SK-N-MC (cell line): ENCODE measurements at regions not wholly inside any gene's neighbourhood (a gene's known extent, or its start where the extent isn't known, plus 50 kb on each side); places are given as distances from the start of the nearest gene placed in this dataset.

Experiments used
- DNase-seq: peaks from one replicate; pipeline ENCODE4 v3.0.0-alpha.2; 2011; ENCODE audit warnings: low read depth, low spot score
- H3K27ac ChIP-seq: fragments of 200-600 bp; sonication (generic); 2 replicates; pipeline ENCODE4 v1.5.1; 2016; ENCODE audit warnings: mixed run types
- H3K36me3 ChIP-seq: fragments of 200-600 bp; sonication (generic); 2 replicates; pipeline ENCODE4 v1.6.1; 2017; ENCODE audit warnings: antibody characterized with exemption, low read length, mixed read lengths; ENCODE audit not compliant: insufficient read depth
- H3K4me3 ChIP-seq: fragments of 200-600 bp; sonication (generic); 2 replicates; pipeline ENCODE4 v1.5.1; 2016
- H3K9ac ChIP-seq: fragments of 200-600 bp; sonication (generic); 2 replicates; pipeline ENCODE4 v1.8.0; 2017; ENCODE audit warnings: mixed run types, mixed read lengths; ENCODE audit not compliant: insufficient read length
- H3K9me3 ChIP-seq: fragments of 200-600 bp; sonication (generic); 2 replicates; pipeline ENCODE4 v1.6.1; 2017; ENCODE audit warnings: low read depth, mild to moderate bottlenecking, antibody characterized with exemption, low read length, moderate library complexity, mixed read lengths
- EZH2 ChIP-seq: fragments of 200-600 bp; sonication (generic); IDR thresholded peaks from one replicate; pipeline ENCODE4 v1.6.1; 2017; ENCODE audit warnings: antibody characterized with exemption
- FOXP2 ChIP-seq: optimal IDR thresholded peaks from 2 replicates; pipeline ENCODE3; 2011; ENCODE audit warnings: mild to moderate bottlenecking, moderate library complexity; ENCODE audit not compliant: insufficient read depth; ENCODE audit errors: extremely low read length, control extremely low read depth
- POLR2AphosphoS5 ChIP-seq: IDR thresholded peaks from 2 replicates; pipeline ENCODE4 v1.6.1; 2012; ENCODE audit warnings: mild to moderate bottlenecking, low read depth, low read length, borderline replicate concordance

DNA sequence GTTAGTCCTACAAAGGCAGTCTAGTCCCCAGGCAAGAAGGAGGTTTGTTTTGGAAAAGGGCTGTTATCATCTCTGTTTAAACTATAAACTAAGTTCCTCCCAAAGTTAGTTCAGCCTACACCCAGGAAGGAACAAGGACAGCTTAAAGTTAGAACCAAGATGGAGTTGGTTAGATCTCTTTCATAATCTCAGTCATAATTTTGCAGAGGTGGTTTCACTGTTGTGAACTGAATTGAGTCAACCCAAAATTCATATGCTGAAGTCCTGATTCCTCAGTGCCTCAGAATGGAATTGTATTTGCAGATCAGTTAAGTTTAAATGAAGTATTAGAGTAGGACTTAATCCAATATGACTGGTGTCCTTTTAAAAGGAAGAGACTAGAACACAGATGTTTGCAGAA is 101.0 kb upstream of the C3orf80 start:
- DNase-seq: no peak
- no peak for TF ChIP-seq POLR2AphosphoS5
- no peak for TF ChIP-seq FOXP2
- TF ChIP-seq EZH2: no peak
- Histone ChIP-seq H3K9ac (no peak overlapping the region), H3K4me3 (no peak overlapping the region), H3K36me3 (no peaks in the 10 kb centered on the region), H3K9me3 (no peaks in the 10 kb centered on the region), H3K27ac (no peak overlapping the region)

DNA sequence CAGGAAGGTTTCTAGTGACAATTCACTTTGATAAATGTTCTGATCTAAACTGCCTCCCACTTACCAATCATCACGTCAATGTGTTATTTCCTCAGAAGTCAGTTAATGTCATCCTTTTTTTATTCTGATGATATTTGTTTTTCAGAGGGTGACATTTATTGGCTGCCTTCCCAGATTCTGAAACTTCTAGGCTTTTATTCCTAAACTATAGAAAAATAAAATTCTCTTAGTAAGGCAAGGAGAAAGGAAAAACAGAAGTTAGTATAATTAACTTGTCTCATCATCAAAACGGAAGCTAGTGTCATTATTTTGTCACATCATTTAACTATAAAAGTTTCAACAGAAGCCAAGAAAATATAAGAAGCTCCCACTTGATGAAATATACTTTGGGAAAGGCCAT is 100.0 kb upstream of the C3orf80 start:
- DNase-seq: no peak
- Histone ChIP-seq H3K4me3 (no peak overlapping the region), H3K9me3 (no peaks in the 10 kb centered on the region), H3K9ac (no peak overlapping the region), H3K27ac (no peak overlapping the region), H3K36me3 (no peaks in the 10 kb centered on the region)
- no peak for TF ChIP-seq EZH2
- no peak for TF ChIP-seq FOXP2
- no peak for TF ChIP-seq POLR2AphosphoS5

DNA sequence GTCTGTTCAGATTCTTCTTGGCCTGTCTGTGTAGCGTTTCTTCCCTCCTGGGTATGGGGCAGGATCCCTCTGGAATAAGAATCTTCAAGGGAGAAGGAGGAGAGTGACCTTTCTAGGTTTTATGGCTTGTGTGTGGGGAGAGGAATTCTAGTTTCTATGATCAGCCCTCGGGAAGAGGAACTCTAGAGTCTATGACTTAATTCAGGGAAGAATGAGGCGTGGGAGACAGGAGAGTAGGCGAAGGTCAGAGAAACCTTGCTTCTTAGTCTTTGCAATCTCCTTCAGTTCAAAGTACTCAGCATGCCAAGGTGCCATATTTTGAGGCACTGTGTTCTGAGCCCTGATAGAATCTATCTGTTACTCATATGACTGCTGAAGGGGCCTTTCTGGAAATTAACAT is 99.2 kb upstream of the C3orf80 start:
- TF ChIP-seq EZH2 (no peak), POLR2AphosphoS5 (no peak), FOXP2 (no peak)
- Histone ChIP-seq H3K9ac (no peak overlapping the region), H3K9me3 (no peaks in the 10 kb centered on the region), H3K27ac (no peak overlapping the region), H3K36me3 (no peaks in the 10 kb centered on the region), H3K4me3 (no peak overlapping the region)
- DNase-seq: no peak

DNA sequence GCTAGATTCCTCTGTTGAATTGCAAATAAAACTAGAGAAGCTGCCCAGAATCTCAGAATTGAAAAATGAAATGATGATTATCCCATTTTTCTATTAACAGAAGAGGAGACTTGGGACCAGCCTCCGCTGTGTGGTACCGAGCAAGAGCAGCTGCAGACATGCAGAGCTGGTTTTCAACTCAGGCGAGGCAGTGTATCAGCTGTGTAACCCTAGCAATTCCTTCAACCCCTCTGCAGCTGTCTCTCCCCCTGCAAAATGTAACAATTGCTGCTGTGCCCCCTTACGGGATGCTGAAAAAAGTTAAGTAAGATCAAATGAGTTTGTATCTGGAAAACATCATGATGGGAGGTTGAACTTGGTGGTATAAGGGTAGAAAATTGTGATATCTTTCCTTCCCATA is 98.5 kb upstream of the C3orf80 start:
- DNase-seq: no peak
- H3K27ac ChIP-seq: no peak overlapping the region
- no peaks in the 10 kb centered on the region for H3K9me3 ChIP-seq
- no peak for TF ChIP-seq POLR2AphosphoS5
- TF ChIP-seq FOXP2: no peak
- TF ChIP-seq EZH2: no peak
- no peak overlapping the region for H3K9ac ChIP-seq
- no peaks in the 10 kb centered on the region for H3K36me3 ChIP-seq
- H3K4me3 ChIP-seq: no peak overlapping the region

DNA sequence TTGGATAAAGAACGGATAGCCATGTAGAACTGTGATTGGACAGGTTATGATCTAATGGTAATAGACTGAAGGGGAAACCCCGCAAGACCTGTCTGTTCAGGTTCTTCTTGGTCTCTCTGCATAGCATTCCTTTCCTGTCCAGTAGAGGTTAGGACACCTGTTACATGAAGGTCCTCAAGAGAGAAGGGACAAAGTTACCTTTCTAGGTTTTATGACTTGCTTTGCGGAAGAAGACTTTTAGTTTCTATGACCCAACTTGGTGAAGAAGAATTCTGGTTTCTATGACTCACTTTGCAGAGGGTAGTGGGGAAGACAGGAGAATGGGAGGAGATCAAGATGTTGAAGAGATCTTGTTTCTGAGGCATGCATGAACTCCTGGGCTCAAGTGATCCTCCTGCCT is 97.9 kb upstream of the C3orf80 start:
- no peaks in the 10 kb centered on the region for H3K9me3 ChIP-seq
- TF ChIP-seq EZH2: no peak
- no peak for TF ChIP-seq FOXP2
- no peak for TF ChIP-seq POLR2AphosphoS5
- no peak for DNase-seq
- no peaks in the 10 kb centered on the region for H3K36me3 ChIP-seq
- no peak overlapping the region for H3K9ac ChIP-seq
- no peak overlapping the region for H3K4me3 ChIP-seq
- no peak overlapping the region for H3K27ac ChIP-seq

DNA sequence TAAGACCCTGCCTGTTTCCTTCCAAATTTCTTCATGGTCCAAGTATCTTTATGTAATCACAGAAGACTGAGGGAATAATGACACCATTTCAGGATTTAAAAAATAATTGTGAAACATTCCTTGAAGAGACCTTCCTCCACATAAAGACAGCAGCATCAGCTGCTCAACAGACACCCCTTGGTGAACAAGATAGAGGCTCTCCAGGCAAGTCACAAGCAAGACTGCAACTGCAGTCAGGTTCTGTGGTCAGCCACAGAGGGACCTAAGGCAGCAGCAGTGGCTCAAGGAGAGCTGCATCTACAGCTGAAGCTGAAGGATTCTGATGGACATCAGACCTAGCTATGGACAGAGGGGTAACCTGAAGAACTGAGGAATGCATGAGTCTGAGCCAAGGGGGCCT is 97.2 kb upstream of the C3orf80 start:
- H3K27ac ChIP-seq: no peak overlapping the region
- no peak overlapping the region for H3K9ac ChIP-seq
- no peaks in the 10 kb centered on the region for H3K36me3 ChIP-seq
- no peaks in the 10 kb centered on the region for H3K9me3 ChIP-seq
- TF ChIP-seq POLR2AphosphoS5 (no peak), EZH2 (no peak), FOXP2 (no peak)
- H3K4me3 ChIP-seq: no peak overlapping the region
- no peak for DNase-seq

DNA sequence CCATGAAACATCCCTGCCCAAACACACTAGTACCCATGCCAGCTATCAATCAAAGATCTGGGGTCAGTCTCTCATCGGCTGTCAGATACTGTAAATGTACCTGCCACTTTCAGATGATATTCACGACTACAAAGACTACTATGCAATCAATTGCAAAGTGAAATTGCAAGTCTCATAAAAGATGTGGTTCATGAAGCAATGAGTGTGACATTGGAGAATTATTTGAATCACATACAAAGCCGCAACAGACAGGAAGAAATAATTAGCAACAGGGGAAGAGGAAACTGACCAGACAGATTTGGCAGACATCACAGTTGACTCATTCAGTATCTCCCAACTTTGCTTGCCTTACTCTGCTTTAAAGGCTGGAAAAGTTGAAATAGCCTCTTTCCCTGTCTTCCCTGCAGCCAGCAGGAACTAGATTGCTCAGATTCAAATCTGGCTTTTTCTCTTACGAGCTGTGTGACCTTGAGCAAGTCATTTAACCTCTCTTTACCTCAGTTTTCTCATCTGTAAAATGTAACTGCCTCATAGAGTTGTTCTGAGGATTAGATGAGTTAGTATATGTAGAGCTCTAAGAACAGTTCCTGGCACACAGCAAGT is 95.7 kb upstream of the C3orf80 start:
- Histone ChIP-seq H3K36me3 (no peaks in the 10 kb centered on the region), H3K4me3 (no peak overlapping the region), H3K9me3 (no peaks in the 10 kb centered on the region), H3K27ac (no peak overlapping the region), H3K9ac (no peak overlapping the region)
- no peak for TF ChIP-seq EZH2
- TF ChIP-seq FOXP2: no peak
- no peak for TF ChIP-seq POLR2AphosphoS5
- no peak for DNase-seq

DNA sequence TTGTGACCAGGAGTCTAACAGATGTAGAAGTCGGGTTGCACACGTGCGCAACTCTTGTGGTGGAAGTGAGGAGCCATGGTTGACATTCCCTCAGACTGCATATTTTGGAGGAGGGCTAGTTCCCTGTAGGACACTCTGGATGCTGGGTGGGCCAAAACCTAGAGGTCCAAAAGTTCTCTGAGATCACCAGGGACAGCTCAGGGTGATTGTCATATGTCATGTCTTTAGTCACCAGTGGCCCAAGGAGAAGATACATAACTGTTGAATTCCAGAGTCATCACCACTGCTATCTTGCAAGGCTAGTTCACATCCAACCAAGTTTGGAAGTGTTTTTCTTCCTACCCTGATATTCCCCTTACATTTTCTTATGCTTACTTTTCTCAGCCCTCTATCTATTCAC is 95.2 kb upstream of the C3orf80 start:
- H3K27ac ChIP-seq: no peak overlapping the region
- no peak for DNase-seq

DNA sequence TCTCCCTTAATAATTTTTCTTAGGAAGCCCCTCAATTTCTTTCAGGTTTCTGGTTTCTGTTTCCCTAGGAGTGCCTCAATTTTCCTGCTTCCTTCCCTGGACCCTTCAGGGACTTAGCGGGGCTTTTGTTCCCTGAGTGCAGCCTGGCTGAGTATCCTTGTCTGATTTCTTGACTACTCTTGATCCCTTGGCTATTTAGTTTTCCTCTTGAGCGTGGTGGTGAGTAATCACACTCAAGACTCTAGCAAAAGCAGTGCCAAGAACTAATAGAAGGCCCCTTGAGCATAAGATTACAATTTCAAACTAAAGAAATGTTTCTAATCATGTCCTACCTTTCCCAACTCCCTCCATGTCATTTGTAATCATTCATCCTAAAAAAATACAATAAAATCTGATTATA is 94.3 kb upstream of the C3orf80 start:
- Histone ChIP-seq H3K4me3 (no peak overlapping the region), H3K9ac (no peak overlapping the region), H3K36me3 (no peaks in the 10 kb centered on the region), H3K27ac (no peak overlapping the region), H3K9me3 (no peaks in the 10 kb centered on the region)
- DNase-seq: no peak
- TF ChIP-seq FOXP2 (no peak), POLR2AphosphoS5 (no peak), EZH2 (no peak)

More for the DNA sequence above, 95.2 kb upstream of the C3orf80 start:
- Histone ChIP-seq H3K9me3 (no peaks in the 10 kb centered on the region), H3K36me3 (no peaks in the 10 kb centered on the region), H3K4me3 (no peak overlapping the region), H3K9ac (no peak overlapping the region)
- TF ChIP-seq FOXP2 (no peak), EZH2 (no peak), POLR2AphosphoS5 (no peak)
